H54 (cell line): ENCODE measurements at regions not wholly inside any gene's neighbourhood (a gene's known extent, or its start where the extent isn't known, plus 50 kb on each side); places are given as distances from the start of the nearest gene placed in this dataset.
A peak's percentile ranks its signal among the peaks of the same experiment; 100 is the strongest.

ENCODE experiments used
- DNase-seq: peaks from one replicate; pipeline ENCODE4 v3.0.0; 2011; ENCODE audit warnings: low spot score, mixed read lengths; ENCODE audit not compliant: insufficient read length
- FAIRE-seq: peaks from 3 replicates; lab custom pipeline; 2011; peaks lifted over from hg19 to GRCh38; lab: Jason Lieb, UNC
- POLR2A ChIP-seq: IDR thresholded peaks from 2 replicates; pipeline ENCODE4 v1.6.1; 2011; ENCODE audit warnings: low read depth, mild to moderate bottlenecking, low read length

DNA sequence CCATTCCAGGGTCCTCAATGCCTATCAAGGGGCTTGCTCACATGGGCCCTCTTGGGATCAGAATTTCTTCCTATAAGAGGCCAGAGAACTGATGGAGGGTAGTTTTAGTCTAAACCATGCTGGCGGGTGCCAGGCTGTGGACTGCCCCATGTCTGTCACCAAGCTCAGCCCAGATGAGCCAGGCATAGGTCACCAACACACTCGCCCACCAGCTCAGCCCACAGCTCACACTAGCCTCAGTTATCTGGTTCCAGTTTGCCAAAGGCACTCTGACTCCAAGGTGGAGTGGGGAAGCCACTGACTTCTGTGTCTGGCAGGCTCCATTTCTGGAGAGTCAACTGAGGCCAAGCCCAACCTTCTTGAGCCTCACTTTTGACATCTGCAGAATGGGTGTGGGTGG lies 50.7 kb upstream of the INSYN1 start:
- FAIRE-seq (no peak), DNase-seq (no peak)
- TF ChIP-seq POLR2A, result no peak

- FAIRE-seq, result no peak
- TF ChIP-seq POLR2A, result no peak
- DNase-seq, result no peak
Observed at GRCh38 chr15:73805504-73806089, 52.4 kb upstream of the INSYN1 start.

- DNase-seq, result no peak
- FAIRE-seq, result no peak
- TF ChIP-seq POLR2A, result no peak
Observed at GRCh38 chr15:73806698-73807483, 53.7 kb upstream of the INSYN1 start.

DNA sequence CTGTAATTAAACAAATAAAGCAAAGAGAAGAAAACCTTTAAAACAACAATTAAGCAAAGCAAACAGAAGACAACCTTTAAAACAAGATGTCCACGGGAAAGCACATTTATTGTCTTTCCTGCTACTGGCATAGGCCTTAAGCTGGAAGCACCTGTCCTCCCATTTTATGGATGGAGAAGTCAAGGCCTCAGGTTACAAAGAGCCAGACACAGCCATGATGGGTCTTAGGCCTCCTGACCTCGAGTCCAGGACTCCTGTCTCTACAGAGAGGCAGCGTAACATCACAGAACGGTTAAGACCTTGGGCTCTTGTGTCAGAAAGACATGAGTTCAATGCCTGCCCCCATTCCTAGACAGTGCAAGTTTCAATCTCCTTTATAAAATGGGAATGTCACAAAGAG lies 54.7 kb upstream of the INSYN1 start:
- no peak for DNase-seq
- no peak for FAIRE-seq
- TF ChIP-seq POLR2A, result no peak

GRCh38 chr15:73809728-73810501 lies 56.8 kb upstream of the INSYN1 start:
- FAIRE-seq (no peak), DNase-seq (peak; percentile 41)

DNA sequence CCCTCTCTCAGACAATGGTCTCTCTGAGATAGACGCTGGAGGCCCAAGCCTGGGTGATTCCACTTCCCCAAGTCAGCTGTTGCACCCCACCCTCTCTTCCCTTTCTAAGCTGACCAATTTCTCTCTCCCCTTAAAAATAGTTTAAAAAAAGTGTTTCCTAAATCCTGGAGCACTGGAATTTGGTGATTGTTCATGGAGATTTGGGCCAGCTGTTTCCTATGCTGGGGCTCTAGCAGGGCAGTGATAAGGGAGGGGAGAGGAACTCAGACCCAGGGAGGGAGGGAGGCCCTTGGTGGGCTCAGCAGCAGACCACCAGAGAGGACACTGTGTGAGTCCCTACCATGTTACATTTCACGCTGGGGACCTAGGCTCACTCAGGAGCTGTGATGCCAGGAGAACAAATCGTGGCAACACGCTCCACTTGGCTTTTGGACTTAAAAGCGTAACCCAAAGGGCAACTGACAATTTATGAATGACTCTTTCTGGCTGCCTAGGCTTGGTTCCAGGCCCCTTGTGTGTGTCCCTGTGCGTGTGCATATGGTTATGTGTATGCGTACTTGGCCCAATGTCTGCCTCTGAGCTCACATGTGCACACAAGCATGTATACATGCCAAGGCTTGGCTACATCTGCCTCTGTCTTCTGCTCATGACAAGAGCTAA lies 59.8 kb upstream of the INSYN1 start:
- TF ChIP-seq POLR2A, result no peak
- no peak for FAIRE-seq
- DNase-seq, result no peak

More at GRCh38 chr15:73809728-73810501, 56.8 kb upstream of the INSYN1 start:
- TF ChIP-seq POLR2A, result no peak

DNA sequence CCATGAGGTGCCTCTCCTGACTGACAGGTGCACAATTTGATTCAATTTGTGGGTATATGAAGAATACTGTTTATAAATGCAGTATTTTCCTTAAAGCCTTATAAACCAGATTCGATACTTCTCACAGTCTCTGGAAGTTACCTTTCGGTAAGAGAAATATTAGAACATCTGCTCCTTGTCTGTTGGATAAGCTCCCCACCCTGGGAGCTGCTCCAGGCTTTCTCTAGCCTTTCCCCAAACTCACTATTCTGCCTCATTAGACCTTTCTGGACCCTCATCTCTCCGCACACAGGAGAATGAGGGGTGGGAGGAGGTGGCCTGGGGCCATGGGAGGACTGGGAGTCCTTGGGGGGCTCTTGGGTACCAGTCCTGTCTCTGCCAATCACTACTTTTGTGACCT lies 59.8 kb upstream of the TBC1D21 start:
- TF ChIP-seq POLR2A, result no peak
- DNase-seq, result no peak
- FAIRE-seq, result no peak

DNA sequence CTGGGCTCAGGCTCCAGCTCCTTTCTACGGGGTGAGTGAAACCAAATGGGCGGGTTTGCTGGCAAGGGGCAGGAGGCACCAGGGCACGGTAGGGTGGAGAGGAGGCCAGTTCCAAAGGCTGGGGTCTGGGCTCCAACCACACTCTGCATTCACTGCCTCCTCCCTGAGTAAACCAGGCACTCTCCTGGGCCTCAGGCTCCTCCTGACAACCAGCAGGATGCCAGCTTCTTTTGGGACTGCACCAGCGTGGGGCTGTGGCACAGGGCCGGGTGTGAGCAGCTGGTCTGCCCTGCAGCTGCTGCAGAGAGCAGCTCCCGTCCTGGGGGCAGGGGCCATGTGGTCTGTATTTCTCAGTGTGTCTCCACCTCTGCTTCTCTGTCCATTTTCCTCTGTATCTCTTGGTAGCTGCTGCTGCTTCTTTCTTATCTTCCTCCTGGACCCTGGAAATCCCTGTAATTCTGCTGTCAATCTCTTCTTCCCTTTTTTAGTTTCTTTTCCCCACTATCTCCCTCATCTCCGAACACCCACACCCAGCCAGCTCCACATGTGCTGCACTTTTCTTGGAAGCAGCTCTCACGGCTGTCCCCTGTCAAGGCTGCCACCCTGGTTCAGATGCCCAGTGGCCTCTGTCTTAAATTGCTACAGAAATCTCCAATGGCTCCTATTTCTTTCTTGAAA lies 54.9 kb upstream of the TBC1D21 start:
- TF ChIP-seq POLR2A, result no peak
- DNase-seq (no peak), FAIRE-seq (no peak)

DNA sequence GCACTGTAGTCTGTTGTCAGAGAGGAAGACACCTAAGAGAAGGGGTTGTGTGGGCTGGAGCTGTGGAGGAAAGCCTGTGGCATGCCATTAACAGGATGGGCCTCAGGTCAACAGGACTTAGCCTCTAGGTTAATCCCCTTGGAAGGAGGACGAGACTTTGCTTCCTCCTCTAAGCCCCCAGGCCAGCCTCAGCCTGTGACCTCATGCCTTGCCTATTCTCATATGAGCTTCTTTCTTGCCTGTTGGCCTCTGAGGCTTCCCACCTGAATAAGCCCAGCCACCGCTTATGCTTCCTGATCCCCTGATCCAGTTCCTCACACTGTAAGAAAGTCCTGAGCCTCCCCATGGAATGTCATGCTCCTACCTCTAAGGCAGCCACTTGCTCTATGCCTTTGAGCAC lies 52.2 kb upstream of the TBC1D21 start:
- no peak for TF ChIP-seq POLR2A
- no peak for FAIRE-seq
- no peak for DNase-seq

- TF ChIP-seq POLR2A, result no peak
- no peak for FAIRE-seq
- no peak for DNase-seq
Observed at GRCh38 chr15:73822998-73823397, 50.4 kb upstream of the TBC1D21 start.
